ENCODE measurements at regions not wholly inside any gene's neighbourhood (a gene's known extent, or its start where the extent isn't known, plus 50 kb on each side); places are given as distances from the start of the nearest gene placed in this dataset.

DNA sequence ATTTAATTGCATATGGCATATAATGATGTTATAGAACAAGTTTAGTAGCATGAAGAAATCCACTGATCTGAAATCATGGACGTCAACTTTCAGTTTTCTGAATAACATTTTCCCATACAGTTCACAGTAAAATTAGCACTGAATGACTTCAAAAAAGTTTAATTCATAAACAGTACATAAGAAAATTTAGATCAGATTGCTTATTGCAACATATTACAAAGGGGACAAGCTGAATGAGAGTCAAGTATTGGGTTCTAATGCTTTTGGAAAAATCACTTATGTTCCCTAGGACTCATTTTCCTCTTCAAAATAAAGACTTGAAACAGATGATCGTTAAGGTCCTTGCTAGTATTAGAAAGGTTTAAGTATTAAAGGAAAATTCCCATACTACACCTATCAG is 898.3 kb upstream of the INTU start:
- no peak for ATAC-seq
- intact Hi-C loops (cut with micrococcal nuclease), result no loop called here
- no peak for DNase-seq

DNA sequence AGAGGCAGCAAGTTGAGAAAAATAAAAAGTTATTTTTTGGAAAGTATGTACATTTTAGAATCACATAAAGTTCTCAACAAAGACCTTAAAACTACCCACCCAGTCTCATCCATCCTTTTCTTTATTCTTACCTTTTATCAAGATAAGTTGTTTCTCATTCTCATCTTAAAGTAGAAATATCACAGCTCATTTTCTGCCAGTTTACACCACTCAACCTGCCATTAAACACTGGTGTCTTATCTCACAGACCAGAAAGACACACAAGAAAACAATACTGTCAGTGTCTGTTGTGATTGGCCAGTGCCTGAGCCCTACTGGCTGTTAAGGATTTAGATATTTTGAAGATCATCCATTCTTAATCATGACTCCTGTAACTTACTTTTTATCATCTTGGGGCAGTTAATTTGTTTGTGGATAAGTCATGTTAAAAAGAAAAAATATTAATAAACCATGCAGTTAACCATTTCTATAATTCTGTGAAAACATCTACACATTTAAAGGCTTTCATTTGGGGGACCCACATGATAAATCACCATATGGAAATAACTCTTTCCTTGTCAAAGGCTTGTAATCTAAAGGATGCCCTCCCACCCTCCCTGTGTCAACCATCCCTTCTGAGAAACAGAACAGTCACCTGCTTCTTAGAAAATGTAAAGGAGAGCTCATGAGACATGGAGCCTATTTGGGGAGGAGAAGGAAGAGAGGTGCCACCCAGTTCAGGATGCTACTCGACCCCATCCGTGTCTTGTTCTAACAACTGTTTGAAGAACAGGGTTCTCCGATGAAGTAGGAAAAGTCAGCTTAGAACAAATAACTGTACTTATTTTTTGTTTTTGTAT is 897.2 kb upstream of the INTU start:
- ATAC-seq (no peak), DNase-seq (no peak)
- intact Hi-C loops (cut with micrococcal nuclease), result no loop called here

DNA sequence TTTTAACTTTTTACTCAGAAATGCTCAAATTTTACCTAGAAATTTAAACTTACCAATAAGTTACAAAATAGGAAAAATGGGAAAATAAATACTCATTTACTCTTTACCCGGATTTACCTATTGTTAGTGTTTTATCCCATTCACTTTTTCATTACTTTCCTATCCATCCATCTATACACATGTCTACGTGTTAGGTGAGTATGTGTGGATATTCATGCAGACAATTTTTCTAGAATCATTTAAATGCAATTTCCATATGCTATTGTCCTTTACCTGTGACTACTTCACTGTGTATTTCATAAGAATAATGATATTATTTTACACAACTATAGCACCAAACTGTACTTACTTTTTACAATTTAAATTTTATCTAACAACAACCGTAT is 896.6 kb upstream of the INTU start:
- ATAC-seq, result no peak
- intact Hi-C loops (cut with micrococcal nuclease), result no loop called here

DNA sequence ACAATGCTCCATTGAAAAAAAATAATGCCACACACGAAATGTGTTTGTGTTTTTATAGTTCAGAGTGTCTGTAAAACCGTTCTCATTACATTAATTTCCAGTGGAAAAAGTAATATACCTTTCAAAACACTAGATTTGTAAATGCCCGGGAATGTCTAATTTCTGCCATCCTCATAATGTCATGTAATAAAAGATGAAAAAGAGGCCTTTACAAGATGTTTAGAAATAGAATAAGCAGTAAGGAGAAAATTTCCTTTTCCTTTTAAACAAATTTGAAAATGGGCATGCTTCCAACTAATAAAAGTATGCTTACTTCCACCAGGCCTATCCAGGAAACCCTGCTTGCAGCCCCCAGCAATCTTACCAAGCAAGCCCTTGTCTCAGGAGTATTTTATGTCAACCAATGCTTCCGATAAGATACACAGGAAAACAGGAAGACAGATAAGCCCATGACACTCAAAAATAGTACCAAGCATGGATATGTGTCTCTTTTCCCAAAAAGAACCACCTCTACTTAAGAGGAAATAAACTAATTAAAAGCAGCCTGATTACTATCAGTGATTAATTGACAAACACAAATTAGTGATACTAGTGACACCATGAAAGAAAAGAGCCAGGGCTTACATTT is 894.7 kb upstream of the INTU start:
- ATAC-seq (no peak), DNase-seq (no peak)
- intact Hi-C loops (cut with micrococcal nuclease), result no loop called here

More for the DNA sequence above, 896.6 kb upstream of the INTU start:
- DNase-seq, result no peak

DNA sequence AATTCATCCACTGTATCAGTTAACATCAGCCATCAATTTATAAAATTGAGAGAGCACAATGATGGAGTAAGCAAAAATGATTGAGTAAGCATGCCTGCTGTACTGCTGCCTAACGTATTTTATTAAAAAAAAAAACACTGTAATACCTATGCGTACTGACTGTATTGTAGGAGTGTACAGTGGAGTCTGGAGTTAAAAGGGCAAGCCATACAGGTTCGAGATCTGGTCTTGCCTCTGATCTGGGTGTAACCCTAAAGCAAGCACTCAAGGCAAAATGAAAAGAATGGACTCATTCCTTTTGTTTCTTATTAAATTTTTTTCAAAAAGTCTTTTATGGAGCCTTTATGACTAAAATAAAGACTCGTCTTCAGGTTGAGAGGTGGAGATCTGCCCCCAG is 894.2 kb upstream of the INTU start:
- ATAC-seq (no peak), DNase-seq (no peak)
- intact Hi-C loops (cut with micrococcal nuclease), result no loop called here

DNA sequence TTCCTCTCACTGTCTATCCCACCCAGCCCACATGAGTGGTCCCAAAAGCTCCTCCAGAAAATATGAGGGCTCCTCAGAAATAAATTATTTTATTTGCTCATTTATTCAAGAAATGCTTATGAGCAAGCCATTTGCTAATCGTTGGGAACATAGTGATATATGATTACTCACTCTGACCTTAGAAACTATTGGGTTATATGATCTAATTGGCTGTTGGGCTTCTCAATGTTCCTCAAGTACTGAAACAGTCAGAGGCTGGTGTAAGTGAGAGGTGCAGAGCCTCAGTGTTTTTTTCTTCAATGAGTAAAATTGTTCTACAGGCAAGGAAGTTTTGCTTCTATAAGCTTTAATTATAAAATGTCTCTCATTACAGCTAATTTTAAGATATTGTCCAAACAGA is 893.8 kb upstream of the INTU start:
- intact Hi-C loops (cut with micrococcal nuclease), result no loop called here
- ATAC-seq (no peak), DNase-seq (no peak)

DNA sequence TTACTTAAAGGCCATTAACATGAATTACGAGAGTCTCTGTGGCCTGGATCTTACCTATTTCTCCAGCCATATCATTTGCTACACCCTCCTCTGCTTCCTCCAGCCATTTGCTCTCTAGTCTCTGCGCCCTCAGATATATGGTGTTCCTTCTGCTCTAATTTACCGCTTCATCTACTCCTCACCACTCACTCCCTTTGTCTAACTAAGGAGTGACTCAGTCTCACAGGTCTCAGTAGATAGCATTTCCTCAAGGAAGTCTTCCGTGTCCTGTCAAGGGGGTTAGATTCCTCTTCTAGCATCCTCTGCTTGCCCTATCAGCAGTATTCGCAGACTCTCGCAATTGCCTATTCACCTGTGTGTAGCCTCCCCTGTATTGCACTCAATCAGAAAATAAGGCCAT is 892.1 kb upstream of the INTU start:
- intact Hi-C loops (cut with micrococcal nuclease), result no loop called here
- ATAC-seq, result no peak
- DNase-seq, result no peak

DNA sequence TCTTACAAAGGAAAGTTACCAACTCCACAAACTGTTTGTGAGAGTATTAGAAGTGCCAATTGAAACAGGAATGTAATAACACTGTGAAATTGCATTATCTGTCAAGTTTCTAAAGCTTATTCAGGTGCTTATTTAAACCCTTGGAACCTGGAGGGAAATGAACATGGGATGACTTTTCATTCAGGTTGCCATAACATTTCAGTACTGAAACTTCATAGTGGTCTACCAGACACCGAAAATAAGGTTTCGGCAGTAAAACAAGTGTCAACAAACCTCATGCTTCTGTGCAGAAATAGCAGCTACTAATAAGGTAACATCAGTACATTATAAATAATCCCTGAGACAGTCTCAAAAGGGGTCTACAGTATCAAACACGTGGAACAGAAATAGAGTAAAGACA is 890.7 kb upstream of the INTU start:
- ATAC-seq (no peak), DNase-seq (no peak)
- intact Hi-C loops (cut with micrococcal nuclease), result no loop called here

DNA sequence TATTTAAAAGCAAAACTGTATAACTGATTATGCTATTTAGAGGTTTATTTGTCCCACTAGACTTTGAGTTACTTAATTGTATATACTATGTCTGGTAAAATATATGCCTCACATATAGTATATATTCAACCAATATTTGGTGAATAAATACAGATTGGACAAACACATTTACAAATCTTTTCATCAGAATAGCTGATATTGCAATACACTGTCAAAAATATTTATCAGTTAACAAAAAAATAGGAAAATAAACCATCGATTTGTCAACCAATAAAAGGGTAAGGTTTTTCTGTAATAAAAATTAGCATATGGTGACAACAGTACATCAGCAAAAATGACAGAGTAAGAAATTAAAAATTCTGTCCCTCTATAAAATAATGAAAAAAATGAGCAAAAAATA is 889.9 kb upstream of the INTU start:
- DNase-seq (no peak), ATAC-seq (no peak)
- intact Hi-C loops (cut with micrococcal nuclease), result no loop called here

DNA sequence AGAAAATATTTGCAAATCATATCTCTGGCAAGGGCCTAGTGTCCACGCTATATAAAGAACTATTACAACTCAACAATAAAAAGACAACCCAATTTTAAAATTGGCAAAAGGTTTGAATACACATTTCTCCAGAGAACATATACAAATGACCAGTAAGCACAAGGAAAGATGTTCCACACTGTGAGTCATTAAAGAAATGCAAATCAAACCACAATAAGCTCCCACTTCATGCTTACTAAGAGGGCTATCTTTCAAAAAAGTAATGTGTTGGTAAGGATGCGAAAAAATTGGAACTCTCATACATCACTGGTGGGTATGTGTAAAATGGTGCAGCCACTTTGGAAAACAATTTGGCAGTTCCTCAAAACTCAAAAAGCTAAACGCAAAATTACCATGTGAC is 884.0 kb upstream of the INTU start:
- DNase-seq, result no peak
- ATAC-seq, result no peak
- intact Hi-C loops (cut with micrococcal nuclease), result no loop called here

DNA sequence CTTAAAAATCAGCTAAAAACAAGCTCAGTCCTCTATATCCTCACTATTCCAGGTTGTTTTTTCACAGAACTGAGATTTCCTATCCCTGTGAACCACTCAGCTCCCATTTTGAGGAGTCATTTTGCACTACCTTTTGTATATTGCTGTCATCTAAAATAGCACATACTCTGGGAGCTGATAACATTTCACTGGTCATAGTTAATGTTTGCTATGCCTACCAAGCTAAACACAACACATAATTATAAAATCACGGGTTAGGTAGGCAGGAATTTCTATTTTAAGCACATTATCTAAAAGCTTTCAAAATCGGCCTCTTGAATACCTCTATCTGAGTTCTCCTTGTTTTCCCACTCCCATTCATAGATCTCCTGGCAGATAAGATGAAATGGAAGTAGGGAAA is 882.0 kb upstream of the INTU start:
- intact Hi-C loops (cut with micrococcal nuclease), result no loop called here
- peak; percentile 96 for ATAC-seq
- DNase-seq, result no peak

DNA sequence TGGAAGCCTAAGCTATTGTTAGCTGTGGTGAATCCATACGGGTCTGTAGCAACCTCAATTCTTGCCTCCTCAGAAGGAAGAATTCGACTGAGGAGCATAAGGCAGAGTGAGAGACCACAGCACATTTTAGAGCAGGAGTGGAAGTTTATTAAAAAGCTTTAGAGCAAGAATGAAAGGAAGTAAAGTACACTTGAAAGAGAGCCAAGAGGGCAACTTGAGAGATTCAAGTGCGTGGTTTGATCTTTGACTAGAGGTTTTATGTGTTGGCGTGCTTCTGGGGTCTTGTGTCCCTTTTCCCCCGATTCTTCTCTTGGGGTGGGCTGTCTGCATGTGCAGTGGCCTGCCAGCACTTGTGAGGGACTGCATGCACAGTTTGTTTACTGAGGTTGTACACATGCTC is 880.6 kb upstream of the INTU start:
- intact Hi-C loops (cut with micrococcal nuclease), result no loop called here
- DNase-seq (no peak), ATAC-seq (no peak)

DNA sequence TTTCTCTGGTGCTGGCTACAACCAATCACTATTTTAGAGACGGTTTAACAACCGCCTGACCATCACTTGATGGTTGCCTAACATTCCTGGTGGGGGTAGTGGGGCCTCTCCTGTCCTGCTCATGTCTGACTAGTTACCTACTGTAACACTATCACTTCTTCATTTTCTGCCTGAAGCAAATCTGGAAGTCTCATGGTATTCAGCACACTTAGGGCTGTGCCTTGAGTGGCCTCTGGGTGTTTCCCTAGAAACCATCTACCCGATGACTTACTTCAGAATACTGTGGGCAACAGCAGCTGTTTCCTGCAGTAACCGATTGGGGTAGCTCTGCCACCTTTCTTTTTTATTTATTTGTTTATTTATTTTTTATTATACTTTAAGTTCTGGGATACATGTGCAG is 880.1 kb upstream of the INTU start:
- intact Hi-C loops (cut with micrococcal nuclease), result no loop called here
- DNase-seq (no peak), ATAC-seq (no peak)

DNA sequence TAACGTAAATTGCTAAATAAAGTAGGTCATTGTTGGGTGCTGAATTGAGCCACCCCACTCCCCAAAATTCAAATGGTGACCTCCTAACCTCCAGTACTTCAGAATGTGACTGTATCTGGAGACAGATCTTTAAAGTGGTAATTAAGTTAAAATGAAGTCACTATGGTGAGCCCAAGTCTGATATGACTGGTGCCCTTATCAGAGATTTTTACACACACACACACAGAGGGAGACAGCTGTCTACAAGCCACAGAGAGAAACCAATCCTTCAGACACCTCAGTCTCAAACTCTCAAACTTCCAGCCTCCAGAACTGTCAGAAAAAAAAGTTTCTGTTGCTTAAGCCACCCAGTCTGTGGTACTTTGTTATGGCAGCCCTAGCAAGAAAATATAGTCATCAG is 879.2 kb upstream of the INTU start:
- intact Hi-C loops (cut with micrococcal nuclease), result no loop called here
- no peak for DNase-seq
- ATAC-seq, result no peak

DNA sequence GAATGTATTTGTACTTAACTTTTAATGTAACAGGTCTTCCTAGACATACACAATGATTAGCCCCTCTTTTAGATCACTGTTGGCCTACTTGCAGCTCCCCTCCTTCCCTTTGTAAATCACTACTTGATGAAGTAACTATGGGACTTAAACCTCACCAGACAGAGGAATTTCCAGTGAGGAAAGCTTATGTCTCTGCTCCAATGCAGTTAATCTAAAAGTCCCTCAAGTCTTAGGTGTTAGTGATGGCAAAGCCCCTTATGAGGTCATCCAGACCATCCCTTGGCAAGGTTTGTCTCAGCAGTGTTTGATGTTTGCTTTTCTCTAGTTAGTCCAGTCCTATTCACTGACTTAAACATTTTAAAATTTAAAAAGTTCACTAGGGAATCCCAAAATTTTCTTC is 877.3 kb upstream of the INTU start:
- intact Hi-C loops (cut with micrococcal nuclease), result no loop called here
- no peak for DNase-seq
- no peak for ATAC-seq

DNA sequence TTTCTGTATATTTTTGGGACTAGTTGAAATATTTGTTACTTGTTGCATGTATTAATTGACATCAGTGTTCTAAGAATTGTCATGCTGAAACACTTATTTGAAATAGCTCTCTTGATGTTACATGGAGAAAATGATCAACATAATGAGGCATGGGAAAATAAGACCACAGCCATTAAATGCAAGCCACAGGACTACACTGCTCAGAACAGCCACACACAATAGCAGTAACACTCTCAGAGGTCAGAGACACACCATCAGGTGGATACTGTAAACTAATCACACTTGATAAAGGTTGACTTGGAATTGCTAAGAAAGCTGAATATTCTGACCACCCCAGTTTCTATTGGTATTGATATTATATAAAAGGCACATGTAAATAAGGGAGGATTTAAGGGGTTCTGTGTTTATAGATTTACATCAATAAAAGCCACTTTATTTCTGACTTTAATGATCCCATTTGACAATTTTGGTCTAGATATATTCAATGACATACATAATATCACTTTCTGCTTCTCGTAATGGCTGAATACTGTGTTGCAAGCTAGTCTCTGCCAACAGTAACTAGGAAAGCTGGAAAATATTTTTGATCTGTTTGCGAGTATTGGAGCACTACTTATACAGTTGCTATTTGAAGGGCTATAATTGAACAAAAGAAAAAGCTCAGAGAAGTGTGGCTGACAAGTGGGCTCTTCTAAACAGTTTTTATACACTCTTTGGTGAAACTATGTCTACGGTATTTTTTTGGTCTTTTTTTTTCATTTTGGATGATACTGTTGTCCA is 876.5 kb upstream of the INTU start:
- DNase-seq (no peak), ATAC-seq (peak; percentile 51)
- intact Hi-C loops (cut with micrococcal nuclease), result no loop called here

DNA sequence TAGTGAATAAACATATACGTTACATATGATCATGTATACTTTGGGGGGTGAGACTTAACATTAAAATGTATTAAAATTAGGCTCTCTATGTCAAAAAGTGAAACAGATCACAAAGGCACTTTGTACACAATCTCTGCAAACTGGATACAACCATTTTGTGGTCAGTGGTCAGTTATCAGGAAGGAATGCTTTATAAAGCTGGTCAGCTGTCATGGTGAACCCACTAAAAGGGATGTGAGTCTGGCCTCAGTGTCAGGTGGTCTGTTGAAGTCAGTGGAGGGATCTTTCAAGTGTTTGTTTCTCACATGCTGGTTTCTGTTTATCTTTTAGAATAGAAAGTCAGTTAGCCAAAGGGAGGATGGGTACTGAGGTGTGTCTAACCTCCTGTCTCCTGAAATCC is 875.5 kb upstream of the INTU start:
- intact Hi-C loops (cut with micrococcal nuclease), result no loop called here
- ATAC-seq (no peak), DNase-seq (no peak)

DNA sequence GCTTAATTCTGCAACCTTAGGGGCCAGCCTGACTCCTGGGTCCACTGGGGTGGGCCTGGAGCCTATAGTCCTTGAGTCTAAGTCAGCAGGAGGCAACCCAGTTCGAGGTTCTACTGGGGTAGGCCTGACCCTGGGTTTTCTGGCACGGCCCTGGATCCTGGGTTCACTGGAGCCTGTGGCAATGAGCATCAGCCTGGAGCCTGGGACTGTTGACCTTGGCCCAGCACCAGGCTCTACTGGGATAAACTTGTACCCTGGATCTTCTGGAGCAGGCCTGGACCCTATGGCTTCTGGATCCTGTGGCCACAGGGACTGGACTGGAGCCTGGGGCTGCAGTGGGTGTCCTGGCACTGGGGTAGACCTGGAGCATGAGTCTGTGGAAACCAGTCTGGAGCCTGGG is 874.3 kb upstream of the INTU start:
- ATAC-seq, result no peak
- intact Hi-C loops (cut with micrococcal nuclease), result no loop called here
- DNase-seq, result no peak

DNA sequence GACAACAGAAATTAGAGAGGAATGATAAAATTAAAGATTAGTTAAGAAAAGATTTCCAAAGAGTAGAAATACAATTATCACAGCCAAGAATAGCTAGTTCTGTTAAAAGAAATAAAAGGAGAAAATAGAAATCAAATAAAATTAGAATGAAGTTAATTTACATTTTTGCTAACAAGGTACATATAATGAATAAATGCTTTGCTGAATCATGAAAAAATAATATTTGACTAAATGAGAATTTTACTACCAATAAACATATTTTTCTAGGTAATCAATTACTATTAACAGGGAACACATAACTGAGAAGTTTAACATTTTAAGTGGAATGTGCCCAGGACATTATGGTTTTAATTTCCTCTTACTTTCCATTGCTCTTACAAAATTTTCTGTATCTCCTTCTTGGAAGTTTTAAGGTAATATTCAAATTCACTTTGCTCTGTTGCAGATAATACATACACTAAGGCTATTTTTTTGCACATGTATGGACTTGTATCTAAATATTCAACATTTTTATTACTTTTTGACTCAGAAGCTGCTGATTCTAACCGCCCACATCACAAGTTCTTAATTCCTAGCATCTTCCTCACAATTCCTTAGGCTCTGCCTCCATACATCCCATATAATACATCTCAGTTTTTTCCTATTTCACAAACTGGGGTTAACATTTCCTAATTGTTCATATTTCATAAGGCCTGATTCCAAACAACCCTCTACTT is 870.7 kb upstream of the INTU start:
- DNase-seq (no peak), ATAC-seq (no peak)
- intact Hi-C loops (cut with micrococcal nuclease), result no loop called here

DNA sequence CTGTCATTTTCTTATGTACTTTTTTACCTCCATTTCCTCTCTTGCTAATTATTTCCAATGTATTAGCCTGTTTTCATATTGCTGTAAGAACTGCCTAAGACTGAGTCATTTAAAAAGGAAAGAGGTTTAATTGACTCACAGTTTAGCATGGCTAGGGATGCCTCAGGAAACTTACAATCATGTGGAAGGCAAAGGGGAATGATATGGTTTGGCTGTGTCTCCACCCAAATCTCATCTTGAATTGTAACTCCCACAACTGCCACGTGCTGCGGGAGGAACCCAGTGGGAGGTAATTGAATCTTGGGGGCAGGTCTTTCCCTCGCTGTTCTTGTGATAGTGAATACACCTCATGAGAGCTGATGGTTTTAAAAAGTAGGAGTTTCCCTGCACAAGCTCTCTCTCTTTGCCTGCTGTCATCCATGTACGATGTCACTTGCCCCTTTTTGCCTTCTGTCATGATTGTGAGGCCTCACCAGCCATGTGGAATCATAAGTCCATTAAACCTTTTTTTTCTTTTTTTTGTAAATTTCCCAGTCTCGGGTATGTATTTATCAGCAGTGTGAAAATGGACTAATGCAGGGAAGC is 870.0 kb upstream of the INTU start:
- DNase-seq, result no peak
- ATAC-seq, result no peak
- intact Hi-C loops (cut with micrococcal nuclease), result no loop called here
